Effector memory CD8-positive, alpha-beta T cell (primary cell): ENCODE measurements at regions not wholly inside any gene's neighbourhood (a gene's known extent, or its start where the extent isn't known, plus 50 kb on each side); places are given as distances from the start of the nearest gene placed in this dataset.

ENCODE experiments used
- ATAC-seq: fragments of 150-1000 bp; cut with Tn5 transposase; replicated peaks from 2 replicates; pipeline ENCODE4 v1.10.0; 2021; ENCODE audit warnings: mild to moderate bottlenecking, moderate library complexity
- DNase-seq, 3 experiments: peaks; one replicate each; pipeline ENCODE4 v3.0.0; 2021
- H3K27ac Mint-ChIP-seq, 2 donors: one replicate each; pipeline ENCODE4 v1.8.0; 2022; ENCODE audit warnings: mild to moderate bottlenecking in 2 of 2, mixed read lengths in 2 of 2, moderate library complexity in 2 of 2
- H3K27me3 Mint-ChIP-seq, 2 donors: one replicate each; pipeline ENCODE4 v1.8.0; 2022; ENCODE audit warnings: mixed read lengths in 2 of 2
- H3K36me3 Mint-ChIP-seq: one replicate; pipeline ENCODE4 v1.8.0; 2022; ENCODE audit warnings: mild to moderate bottlenecking, moderate library complexity, mixed read lengths; ENCODE audit not compliant: insufficient read depth
- H3K4me1 Mint-ChIP-seq, 2 donors: one replicate each; pipeline ENCODE4 v1.8.0; 2022; ENCODE audit warnings: low read depth in 2 of 2, mixed read lengths in 2 of 2
- H3K4me3 Mint-ChIP-seq, 2 donors: one replicate each; pipeline ENCODE4 v1.8.0; 2022; ENCODE audit warnings: mild to moderate bottlenecking in 2 of 2, mixed read lengths in 2 of 2, moderate library complexity in 2 of 2
- H3K9me3 Mint-ChIP-seq, 2 donors: one replicate each; pipeline ENCODE4 v1.8.0; 2022; ENCODE audit warnings: mixed read lengths in 2 of 2

- DNase-seq (no peak), ATAC-seq (no peak)
- no peak overlapping the region for H3K4me3 Mint-ChIP-seq
- H3K9me3 Mint-ChIP-seq: peaks cover 0 to 4% of the 10 kb centered on the region in 2 donors
- H3K27ac Mint-ChIP-seq: no peak overlapping the region
- no peaks in the 10 kb centered on the region for H3K27me3 Mint-ChIP-seq
- H3K4me1 Mint-ChIP-seq: no peaks in the 10 kb centered on the region
- H3K36me3 Mint-ChIP-seq: no peaks in the 10 kb centered on the region
These were observed 1110.8 kb upstream of the POT1 start for GRCh38 chr7:126040114-126041045.

GRCh38 chr7:126026421-126027088, 1096.9 kb upstream of the POT1 start:
- DNase-seq: no peak
- Mint-ChIP-seq H3K36me3 (no peaks in the 10 kb centered on the region), H3K4me1 (no peaks in the 10 kb centered on the region), H3K27me3 (no peaks in the 10 kb centered on the region), H3K27ac (no peak overlapping the region), H3K4me3 (no peak overlapping the region), H3K9me3 (no peaks in the 10 kb centered on the region)
- ATAC-seq: no peak

GRCh38 chr7:126022452-126022851, 1092.8 kb upstream of the POT1 start:
- H3K4me3 Mint-ChIP-seq: no peak overlapping the region
- DNase-seq (no peak), ATAC-seq (no peak)
- H3K9me3 Mint-ChIP-seq: peaks cover 0 to under 1% of the 10 kb centered on the region in 2 donors
- H3K27ac Mint-ChIP-seq: no peak overlapping the region
- no peaks in the 10 kb centered on the region for H3K36me3 Mint-ChIP-seq
- no peaks in the 10 kb centered on the region for H3K4me1 Mint-ChIP-seq
- H3K27me3 Mint-ChIP-seq: no peaks in the 10 kb centered on the region

- Mint-ChIP-seq H3K4me3 (no peak overlapping the region), H3K36me3 (no peaks in the 10 kb centered on the region), H3K27me3 (no peaks in the 10 kb centered on the region), H3K9me3 (peaks cover 6 to 10% of the 10 kb centered on the region in 2 donors), H3K4me1 (no peaks in the 10 kb centered on the region), H3K27ac (no peak overlapping the region)
- ATAC-seq (no peak), DNase-seq (no peak)
These were observed 1087.1 kb upstream of the POT1 start for GRCh38 chr7:126016722-126017121.

GRCh38 chr7:126005064-126005463, 1075.4 kb upstream of the POT1 start:
- Mint-ChIP-seq H3K36me3 (no peaks in the 10 kb centered on the region), H3K27ac (no peak overlapping the region), H3K9me3 (peaks cover 7% of the 10 kb centered on the region in 2 donors), H3K4me3 (no peak overlapping the region), H3K4me1 (no peaks in the 10 kb centered on the region), H3K27me3 (no peaks in the 10 kb centered on the region)
- ATAC-seq: no peak
- no peak for DNase-seq

- Mint-ChIP-seq H3K36me3 (no peaks in the 10 kb centered on the region), H3K27me3 (no peaks in the 10 kb centered on the region), H3K27ac (no peak overlapping the region), H3K9me3 (peaks cover 7 to 10% of the 10 kb centered on the region in 2 donors), H3K4me1 (no peaks in the 10 kb centered on the region), H3K4me3 (no peak overlapping the region)
- ATAC-seq (no peak), DNase-seq (no peak)
These were observed 1071.7 kb upstream of the POT1 start for GRCh38 chr7:126001349-126001748.

- H3K27me3 Mint-ChIP-seq: no peaks in the 10 kb centered on the region
- no peaks in the 10 kb centered on the region for H3K36me3 Mint-ChIP-seq
- peaks cover 5 to 18% of the 10 kb centered on the region in 2 donors for H3K9me3 Mint-ChIP-seq
- ATAC-seq: no peak
- DNase-seq: no peak
- no peak overlapping the region for H3K27ac Mint-ChIP-seq
- no peak overlapping the region for H3K4me3 Mint-ChIP-seq
- H3K4me1 Mint-ChIP-seq: no peaks in the 10 kb centered on the region
These were observed 1055.2 kb upstream of the POT1 start for GRCh38 chr7:125984795-125985194.

GRCh38 chr7:125971656-125972055, 1042.0 kb upstream of the POT1 start:
- ATAC-seq: no peak

GRCh38 chr7:125966278-125967048, 1036.8 kb upstream of the POT1 start:
- DNase-seq (no peak), ATAC-seq (no peak)
- H3K27me3 Mint-ChIP-seq: no peaks in the 10 kb centered on the region
- peaks cover 9 to 10% of the 10 kb centered on the region in 2 donors for H3K9me3 Mint-ChIP-seq
- no peaks in the 10 kb centered on the region for H3K4me1 Mint-ChIP-seq
- H3K4me3 Mint-ChIP-seq: no peak overlapping the region
- H3K36me3 Mint-ChIP-seq: no peaks in the 10 kb centered on the region
- no peak overlapping the region for H3K27ac Mint-ChIP-seq

More at GRCh38 chr7:125971656-125972055, 1042.0 kb upstream of the POT1 start:
- H3K4me3 Mint-ChIP-seq: no peak overlapping the region
- no peak for DNase-seq
- H3K36me3 Mint-ChIP-seq: no peaks in the 10 kb centered on the region
- peaks cover 3 to 10% of the 10 kb centered on the region in 2 donors for H3K9me3 Mint-ChIP-seq
- H3K4me1 Mint-ChIP-seq: no peaks in the 10 kb centered on the region
- H3K27me3 Mint-ChIP-seq: no peaks in the 10 kb centered on the region
- H3K27ac Mint-ChIP-seq: no peak overlapping the region

- H3K36me3 Mint-ChIP-seq: no peaks in the 10 kb centered on the region
- no peak for DNase-seq
- no peak for ATAC-seq
- no peaks in the 10 kb centered on the region for H3K27me3 Mint-ChIP-seq
- no peak overlapping the region for H3K4me3 Mint-ChIP-seq
- peaks cover 0 to 8% of the 10 kb centered on the region in 2 donors for H3K9me3 Mint-ChIP-seq
- no peaks in the 10 kb centered on the region for H3K4me1 Mint-ChIP-seq
- H3K27ac Mint-ChIP-seq: no peak overlapping the region
These were observed 1005.3 kb upstream of the POT1 start for GRCh38 chr7:125934955-125935354.

- DNase-seq (no peak), ATAC-seq (no peak)
- no peaks in the 10 kb centered on the region for H3K4me1 Mint-ChIP-seq
- H3K27me3 Mint-ChIP-seq: no peaks in the 10 kb centered on the region
- peaks cover 0 to 8% of the 10 kb centered on the region in 2 donors for H3K9me3 Mint-ChIP-seq
- H3K27ac Mint-ChIP-seq: no peak overlapping the region
- no peaks in the 10 kb centered on the region for H3K36me3 Mint-ChIP-seq
- no peak overlapping the region for H3K4me3 Mint-ChIP-seq
These were observed 1004.9 kb upstream of the POT1 start for GRCh38 chr7:125934539-125934938.

GRCh38 chr7:125930848-125931247, 1001.2 kb upstream of the POT1 start:
- Mint-ChIP-seq H3K36me3 (no peaks in the 10 kb centered on the region), H3K4me3 (no peak overlapping the region), H3K4me1 (no peaks in the 10 kb centered on the region), H3K9me3 (peaks cover 0 to 4% of the 10 kb centered on the region in 2 donors), H3K27me3 (no peaks in the 10 kb centered on the region), H3K27ac (no peak overlapping the region)
- no peak for DNase-seq
- ATAC-seq: no peak

- DNase-seq (no peak), ATAC-seq (no peak)
- no peaks in the 10 kb centered on the region for H3K4me1 Mint-ChIP-seq
- no peaks in the 10 kb centered on the region for H3K27me3 Mint-ChIP-seq
- H3K36me3 Mint-ChIP-seq: no peaks in the 10 kb centered on the region
- H3K9me3 Mint-ChIP-seq: peaks cover 0 to 6% of the 10 kb centered on the region in 2 donors
- H3K27ac Mint-ChIP-seq: no peak overlapping the region
- no peak overlapping the region for H3K4me3 Mint-ChIP-seq
These were observed 997.9 kb upstream of the POT1 start for GRCh38 chr7:125927556-125927955.
